HG03108 (cell line): ENCODE measurements at regions not wholly inside any gene's neighbourhood (a gene's known extent, or its start where the extent isn't known, plus 50 kb on each side); places are given as distances from the start of the nearest gene placed in this dataset.

Experiments used
- ATAC-seq: cut with Tn5 transposase; IDR thresholded peaks from one replicate; pipeline ENCODE4 v1.9.1; 2021; ENCODE audit warnings: moderate library complexity; ENCODE audit not compliant: unreplicated experiment

- no peak for ATAC-seq
Measured at GRCh38 chr6:113172531-113172966, 684.6 kb upstream of the MARCKS start.

GRCh38 chr6:113178349-113178748, 678.8 kb upstream of the MARCKS start:
- ATAC-seq, result no peak

GRCh38 chr6:113181164-113181563, 676.0 kb upstream of the MARCKS start:
- ATAC-seq, result no peak

DNA sequence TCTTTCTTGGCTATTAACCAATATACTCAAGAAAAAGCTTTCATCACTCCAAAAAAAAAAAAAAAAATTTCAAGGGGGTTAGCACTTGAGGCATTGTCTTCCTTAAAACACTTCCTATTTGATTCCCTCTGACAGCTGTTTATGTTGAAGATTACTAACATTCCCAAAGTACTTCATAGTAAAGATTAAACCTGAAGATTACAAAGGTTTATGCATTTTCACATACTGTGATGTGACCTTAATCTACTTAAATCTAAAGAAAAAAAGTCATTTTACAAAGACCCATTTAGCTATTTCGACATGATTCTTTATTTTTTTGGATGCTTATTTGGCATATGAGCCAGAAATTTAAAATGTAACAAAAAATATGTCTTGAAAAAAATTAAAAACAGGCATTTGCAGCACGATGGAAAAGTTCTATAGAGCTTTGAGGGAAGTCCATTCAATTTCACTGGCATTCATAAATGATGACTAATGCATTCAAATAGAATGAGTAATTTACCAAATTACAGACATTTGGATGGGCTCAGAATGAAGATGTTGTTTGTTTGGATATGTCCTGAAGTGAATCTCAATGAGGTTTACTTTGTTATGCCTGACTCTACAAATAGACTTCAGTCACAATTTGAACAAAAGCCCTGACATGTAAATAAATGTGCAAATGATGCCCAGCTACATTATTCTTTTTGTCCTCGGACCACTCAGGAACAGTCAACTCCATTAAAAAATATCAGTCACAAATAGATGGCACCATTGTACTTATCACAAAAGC, 674.6 kb upstream of the MARCKS start:
- no peak for ATAC-seq

- ATAC-seq, result no peak
Measured at GRCh38 chr6:113184291-113184690, 672.9 kb upstream of the MARCKS start.

DNA sequence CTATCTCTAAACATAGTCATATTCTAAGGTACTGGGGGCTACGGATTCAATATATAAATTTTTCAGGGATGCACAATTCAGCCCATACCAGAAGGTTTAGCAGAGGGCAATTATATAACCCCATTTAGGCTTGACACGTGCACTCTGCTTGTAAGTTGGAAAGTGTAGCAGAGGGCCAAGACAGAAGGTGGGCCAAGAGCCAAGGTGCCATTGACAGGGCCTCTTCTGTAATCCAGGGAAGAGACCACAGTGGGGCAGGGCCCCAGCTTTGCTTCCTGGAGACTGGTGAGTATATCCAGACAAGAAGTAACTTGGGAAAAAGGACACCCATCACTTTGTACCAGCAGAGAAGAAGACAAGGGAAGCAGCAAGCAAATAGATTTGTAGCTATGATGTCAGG, 672.4 kb upstream of the MARCKS start:
- ATAC-seq, result no peak

- no peak for ATAC-seq
Measured at GRCh38 chr6:113185299-113185698, 671.8 kb upstream of the MARCKS start.

- no peak for ATAC-seq
Measured at GRCh38 chr6:113187661-113188060, 669.5 kb upstream of the MARCKS start.

- no peak for ATAC-seq
Measured at GRCh38 chr6:113188962-113189361, 668.2 kb upstream of the MARCKS start.

DNA sequence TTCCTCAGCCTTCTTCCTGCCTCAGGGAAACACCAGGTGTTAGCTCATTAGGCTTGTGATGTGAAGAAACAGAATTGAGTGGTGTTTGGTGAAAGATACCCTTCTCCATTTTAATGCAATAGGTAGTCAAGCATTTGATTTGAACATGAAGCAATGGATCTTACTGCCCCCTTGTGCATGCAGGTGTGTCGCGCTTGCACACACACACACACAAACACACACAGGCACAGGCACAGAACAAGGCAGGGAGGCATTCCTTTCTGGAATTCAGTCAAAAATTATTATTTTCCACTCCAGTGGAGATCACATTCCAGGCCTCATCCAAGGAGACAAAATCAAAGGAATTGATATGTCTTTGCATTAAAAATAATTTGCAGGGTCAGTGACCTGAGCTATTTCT, 667.0 kb upstream of the MARCKS start:
- no peak for ATAC-seq

DNA sequence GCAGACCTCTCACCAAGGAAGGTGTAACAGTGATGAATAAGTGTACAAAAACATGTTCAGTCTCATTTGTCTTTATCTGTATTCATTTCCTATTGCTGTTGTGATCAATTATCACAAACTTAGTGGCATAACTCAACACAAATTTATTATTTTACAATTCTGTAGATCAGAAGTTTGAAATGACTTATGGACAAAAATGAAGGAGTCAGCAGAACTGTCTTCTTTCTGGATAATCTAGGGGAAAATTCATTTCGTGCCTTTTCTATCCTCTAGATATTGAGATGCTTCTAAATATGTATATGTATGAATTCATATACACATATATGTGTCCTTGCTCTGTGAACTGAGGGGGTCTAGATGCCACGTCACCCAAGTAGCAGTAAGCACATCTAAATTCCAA, 663.1 kb upstream of the MARCKS start:
- no peak for ATAC-seq

GRCh38 chr6:113202852-113203714, 654.1 kb upstream of the MARCKS start:
- no peak for ATAC-seq

DNA sequence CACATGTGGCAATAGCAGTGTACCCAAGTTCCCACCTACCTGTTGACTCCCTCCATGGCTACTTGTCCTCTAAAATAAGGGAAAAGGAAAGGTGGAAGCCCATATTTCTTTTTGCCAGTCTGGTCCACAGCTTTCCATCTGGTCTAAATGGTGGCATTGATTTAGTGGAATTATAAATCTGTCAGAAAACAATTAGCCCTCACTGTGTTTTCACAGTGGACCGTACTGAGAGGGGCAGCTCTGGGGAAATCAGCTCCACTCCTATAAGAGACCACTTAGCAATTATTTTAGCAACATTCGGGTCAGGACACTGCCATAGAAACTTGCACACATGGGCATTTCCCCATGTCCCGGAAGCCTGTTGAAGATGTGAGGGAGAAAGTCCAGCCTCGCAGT, 653.4 kb upstream of the MARCKS start:
- ATAC-seq, result no peak

DNA sequence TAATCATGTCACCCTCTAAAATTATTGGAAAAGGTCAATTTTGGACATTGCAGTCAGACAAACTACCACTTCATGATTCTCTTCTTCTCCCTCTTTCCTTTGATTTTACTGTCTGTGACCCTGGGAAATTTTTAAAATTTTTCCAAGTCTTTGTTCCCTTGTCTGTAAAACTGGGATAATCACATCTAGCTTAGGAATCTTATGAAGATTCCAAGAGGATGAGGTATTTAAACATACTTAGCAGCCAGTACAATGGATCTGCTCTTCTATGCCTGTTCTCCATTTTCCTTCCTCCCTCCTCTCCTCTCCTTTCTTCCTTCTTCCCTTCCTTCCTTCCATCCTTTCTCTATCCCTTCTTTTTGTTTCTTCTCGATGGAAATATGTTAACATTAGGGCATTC, 651.6 kb upstream of the MARCKS start:
- no peak for ATAC-seq

GRCh38 chr6:113208726-113209125, 648.4 kb upstream of the MARCKS start:
- no peak for ATAC-seq

DNA sequence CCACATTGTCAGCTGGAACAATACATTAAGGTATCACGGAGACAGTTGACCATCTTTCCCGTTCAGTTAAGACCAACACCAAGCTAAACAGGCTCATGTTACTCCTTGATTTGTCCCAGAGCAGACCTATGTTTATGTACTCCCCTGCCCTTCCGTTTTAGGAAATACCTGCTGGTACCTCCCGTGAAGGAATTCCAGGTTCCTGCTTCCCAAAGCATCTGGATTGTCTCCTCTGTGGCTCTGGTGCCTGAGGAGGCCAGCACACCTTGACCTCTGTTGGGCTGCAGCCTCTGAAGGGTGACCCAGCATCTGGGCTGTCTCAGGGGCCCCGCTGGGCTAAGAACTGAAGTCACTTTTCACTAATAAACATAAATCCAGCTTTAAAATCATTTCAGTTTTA, 647.8 kb upstream of the MARCKS start:
- ATAC-seq, result no peak

DNA sequence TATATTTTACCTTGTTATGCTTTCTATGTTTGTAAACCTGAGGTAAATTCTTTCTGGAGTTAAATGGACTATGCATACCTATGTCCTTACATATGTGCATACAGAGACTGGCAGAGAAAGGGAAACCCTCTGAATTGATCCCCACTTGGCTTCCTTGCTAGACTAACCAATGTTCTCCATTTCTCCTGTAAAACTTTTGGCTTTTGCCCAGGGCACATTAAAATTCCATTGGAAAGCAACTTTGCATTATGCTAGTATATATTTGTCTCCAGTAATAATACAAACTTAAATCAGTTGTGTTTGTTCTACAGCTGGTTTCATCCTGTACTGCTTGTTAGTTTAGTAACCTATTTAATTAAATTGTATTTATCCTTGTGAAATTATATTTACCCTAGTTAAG, 646.0 kb upstream of the MARCKS start:
- no peak for ATAC-seq

- ATAC-seq, result no peak
Measured at GRCh38 chr6:113219783-113220182, 637.4 kb upstream of the MARCKS start.

GRCh38 chr6:113220832-113221231, 636.3 kb upstream of the MARCKS start:
- no peak for ATAC-seq

GRCh38 chr6:113221850-113222249, 635.3 kb upstream of the MARCKS start:
- ATAC-seq, result no peak

- ATAC-seq, result no peak
Measured at GRCh38 chr6:113246186-113246585, 611.0 kb upstream of the MARCKS start.

GRCh38 chr6:113248532-113248931, 608.6 kb upstream of the MARCKS start:
- ATAC-seq, result no peak
